RPMI7951 (cell line): ENCODE measurements at regions not wholly inside any gene's neighbourhood (a gene's known extent, or its start where the extent isn't known, plus 50 kb on each side); places are given as distances from the start of the nearest gene placed in this dataset.
"Not testable (repeated sequence)": the region's sequence is repeated elsewhere in the genome, so short reads cannot be mapped to it uniquely, and the experiment has no call there.

Experiments used
- DNase-seq: peaks from one replicate; pipeline ENCODE4 v3.0.0-alpha.2; 2012; ENCODE audit warnings: low read depth

- no peak for DNase-seq
Observed at GRCh38 chr16:80012586-80012985, 412.0 kb upstream of the MAF start.

DNA sequence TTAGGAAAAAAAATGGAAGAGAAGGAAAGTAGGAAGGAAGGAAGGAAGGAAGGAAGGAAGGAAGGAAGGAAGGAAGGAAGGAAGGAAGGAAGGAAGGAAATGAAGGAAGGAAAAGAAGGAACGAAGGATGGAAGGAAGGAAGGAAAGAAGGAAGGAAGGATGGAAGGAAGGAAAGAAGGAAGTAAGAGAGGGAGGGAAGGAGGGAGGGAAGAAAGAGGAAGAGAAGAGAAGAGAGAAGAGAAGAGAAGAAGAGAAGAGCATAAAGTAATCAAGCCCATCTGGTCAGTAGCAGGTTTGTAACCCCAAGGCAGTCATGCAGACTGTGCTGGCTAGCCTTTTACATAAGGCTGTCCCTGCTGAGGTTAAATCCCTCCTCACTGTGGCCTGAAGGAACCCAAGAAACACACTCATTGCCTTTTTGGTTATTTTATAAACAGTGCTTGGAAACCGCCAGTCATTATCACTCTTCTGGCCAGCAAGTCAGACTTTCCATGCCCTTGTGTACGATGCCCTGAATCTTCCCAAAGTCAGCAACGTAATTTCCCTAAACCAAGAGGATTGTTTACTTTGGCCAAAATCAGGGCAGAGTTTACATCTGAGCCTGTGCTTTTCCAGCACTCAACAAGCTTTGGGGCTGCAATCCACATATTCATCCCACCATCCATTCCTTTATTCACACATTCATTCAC is 409.6 kb upstream of the MAF start:
- peak; percentile 62 for DNase-seq

DNA sequence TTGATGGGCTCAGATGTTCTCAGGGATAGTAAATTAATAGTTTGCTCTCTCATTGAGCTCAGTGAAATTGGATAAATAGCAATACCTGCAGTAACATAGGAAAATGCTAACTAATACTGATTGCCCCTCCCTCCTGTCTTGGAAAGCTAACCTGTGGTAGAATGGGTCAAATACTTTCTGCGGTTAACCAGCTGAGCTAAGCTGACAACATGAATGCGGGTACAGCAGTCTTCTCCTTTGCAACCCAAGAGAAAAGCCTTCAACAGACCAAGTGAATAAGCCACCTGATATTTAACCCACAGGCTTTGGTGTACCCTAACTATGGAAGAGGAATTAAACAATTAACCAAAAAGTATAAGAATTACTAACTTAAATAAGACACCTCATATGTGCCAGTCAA is 408.3 kb upstream of the MAF start:
- DNase-seq, result no peak

DNA sequence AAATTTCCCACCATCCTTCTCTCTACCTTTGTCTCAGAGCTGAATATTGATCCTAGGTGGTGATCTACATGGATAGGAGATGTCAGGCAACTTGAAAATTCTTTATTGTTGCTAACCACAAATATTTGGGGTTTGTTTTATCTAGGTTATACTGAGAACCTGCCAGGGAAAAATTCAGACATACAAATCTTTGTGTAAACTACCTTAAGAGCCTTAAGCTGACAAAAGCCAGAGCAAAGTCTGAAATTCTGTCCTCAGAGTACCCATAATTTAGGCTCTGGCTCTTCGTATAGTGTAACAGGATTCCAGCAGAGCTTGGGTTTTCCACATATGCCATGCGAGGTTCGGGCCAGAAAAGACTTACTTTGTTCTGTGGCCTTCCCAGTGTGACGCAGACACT is 406.7 kb upstream of the MAF start:
- no peak for DNase-seq

DNA sequence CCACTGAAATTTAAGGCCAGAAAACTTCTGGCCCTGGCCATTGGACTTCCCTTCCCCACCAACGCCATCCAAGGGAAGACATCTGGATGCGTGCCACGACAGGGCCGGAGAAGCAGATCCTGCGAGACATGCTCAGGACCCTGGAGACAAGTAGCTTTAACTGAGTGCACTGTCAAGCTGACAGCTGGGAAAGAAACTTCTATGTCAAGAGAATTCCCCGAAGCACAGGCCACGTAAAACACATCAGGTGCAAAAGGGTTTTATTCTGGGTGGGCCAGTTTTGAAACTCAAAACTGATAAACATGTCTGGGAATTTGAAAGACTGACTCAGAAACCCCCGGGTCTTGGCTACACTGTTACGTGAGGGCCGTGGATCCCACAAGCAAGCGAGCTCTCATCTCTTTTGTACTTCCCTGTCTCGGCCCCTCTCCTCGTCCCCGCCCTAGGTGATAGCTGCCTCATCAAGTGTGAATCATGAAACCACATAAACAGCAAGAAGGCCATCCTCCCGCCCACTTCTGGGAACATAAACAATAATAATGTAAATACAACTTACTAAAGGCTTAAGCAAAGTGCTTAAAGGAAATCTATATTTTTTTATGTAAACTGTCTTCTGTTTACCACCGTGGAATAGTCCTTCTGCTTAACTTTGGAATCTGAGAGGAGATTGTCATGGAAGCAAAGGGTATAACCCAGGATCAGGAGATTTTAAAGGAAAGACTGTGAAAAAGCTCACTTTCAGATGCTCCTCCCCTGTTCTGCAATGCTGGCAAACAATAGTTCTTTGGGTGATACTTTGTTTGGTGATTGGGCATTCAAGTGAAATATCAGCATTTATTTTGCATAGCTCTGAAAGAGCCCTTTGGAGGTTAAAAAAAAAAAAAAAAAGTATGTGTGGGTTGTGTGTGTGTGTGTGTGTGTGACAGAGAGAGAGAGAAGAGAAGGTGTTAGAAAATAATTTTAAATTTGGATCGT is 406.0 kb upstream of the MAF start:
- peak; percentile 68 for DNase-seq

GRCh38 chr16:80004113-80004512 is 403.6 kb upstream of the MAF start:
- DNase-seq, result no peak

- no peak for DNase-seq
Observed at GRCh38 chr16:80002261-80002660, 401.7 kb upstream of the MAF start.

- no peak for DNase-seq
Observed at GRCh38 chr16:79998143-79998542, 397.6 kb upstream of the MAF start.

DNA sequence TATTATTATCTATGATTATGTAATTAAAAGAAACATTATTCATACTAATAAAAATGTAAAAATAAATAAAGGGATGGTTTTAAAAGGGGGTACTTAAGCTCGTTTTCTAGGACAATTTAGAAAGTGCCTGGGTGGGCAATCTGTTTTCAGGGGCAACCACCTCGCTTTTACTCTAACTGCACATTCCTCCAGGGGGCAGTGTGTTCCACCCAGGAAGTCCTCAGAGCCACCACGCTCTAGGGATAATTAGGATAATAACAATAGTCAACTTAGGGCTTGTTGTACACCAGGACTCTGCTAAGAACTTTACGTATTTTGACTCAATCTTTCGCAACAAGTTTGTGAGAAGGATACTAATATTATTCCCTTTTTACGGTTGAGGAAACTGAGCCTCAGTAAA is 396.7 kb upstream of the MAF start:
- peak; percentile 29 for DNase-seq

DNA sequence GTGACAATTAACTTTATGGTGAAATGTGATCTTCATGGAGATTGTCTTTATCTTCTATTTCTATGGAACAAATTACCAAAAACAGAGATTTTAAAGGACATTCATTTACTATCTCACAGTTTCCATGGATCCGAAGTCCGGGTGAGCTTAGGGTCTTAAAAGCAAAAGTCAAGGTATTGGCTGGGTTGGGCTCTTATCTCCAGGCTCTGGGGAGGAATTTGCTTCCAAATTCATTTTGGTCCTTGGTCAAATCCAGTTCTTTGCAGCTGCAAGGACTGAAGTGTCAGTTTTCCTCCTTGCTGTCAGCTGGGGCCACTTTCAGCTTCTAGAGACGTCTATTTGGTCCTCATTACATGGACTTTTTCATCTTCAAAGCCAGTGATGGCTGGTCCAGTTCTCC is 395.8 kb upstream of the MAF start:
- no peak for DNase-seq

GRCh38 chr16:79995315-79995714 is 394.8 kb upstream of the MAF start:
- no peak for DNase-seq

- no peak for DNase-seq
Observed at GRCh38 chr16:79994418-79994817, 393.9 kb upstream of the MAF start.

GRCh38 chr16:79993629-79994209 is 393.2 kb upstream of the MAF start:
- no peak for DNase-seq

GRCh38 chr16:79991969-79992368 is 391.4 kb upstream of the MAF start:
- DNase-seq, result no peak

- DNase-seq, result no peak
Observed at GRCh38 chr16:79988721-79989220, 388.2 kb upstream of the MAF start.

- DNase-seq, result no peak
Observed at GRCh38 chr16:79988089-79988488, 387.6 kb upstream of the MAF start.

DNA sequence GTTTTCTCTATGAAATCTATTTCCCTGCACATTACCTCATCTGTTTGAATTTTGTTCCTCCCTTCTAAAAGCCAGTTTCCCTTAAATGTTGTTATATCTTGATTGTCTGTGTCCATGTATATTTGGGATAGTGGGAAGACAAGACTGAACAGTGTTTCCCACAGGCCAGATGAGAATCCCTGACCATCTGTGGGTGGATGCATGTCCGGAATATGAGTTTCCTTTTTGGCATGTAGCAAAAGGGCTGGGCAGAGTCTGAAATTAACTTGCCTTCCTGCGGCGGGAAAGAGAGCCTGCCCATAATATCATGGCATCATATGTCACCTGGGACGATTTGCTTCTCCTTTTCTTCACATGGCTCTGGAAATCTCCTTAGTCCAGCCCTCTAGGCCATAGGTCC is 385.8 kb upstream of the MAF start:
- DNase-seq, result peak; percentile 14

GRCh38 chr16:79985606-79986005 is 385.1 kb upstream of the MAF start:
- DNase-seq, result no peak

DNA sequence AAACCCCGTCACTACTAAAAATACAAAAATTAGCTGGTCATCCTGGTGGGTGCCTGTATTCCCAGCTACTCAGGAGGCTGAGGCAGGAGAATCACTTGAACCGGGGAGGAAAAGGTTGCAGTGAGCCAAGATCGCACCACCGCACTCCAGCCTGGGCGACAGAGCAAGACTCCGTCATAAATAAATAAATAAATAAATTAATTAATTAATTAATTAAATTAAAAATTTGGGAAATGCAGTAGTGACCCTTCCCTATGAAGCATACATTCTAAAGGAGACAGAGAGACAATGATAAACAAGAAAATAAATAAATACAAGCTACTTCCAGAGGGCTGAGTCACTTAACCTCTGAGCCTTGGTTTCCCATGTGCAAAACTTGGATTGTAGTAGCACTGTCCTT is 383.6 kb upstream of the MAF start:
- DNase-seq, result not testable (repeated sequence)

GRCh38 chr16:79982862-79983261 is 382.3 kb upstream of the MAF start:
- no peak for DNase-seq

- DNase-seq, result no peak
Observed at GRCh38 chr16:79982361-79982760, 381.8 kb upstream of the MAF start.

DNA sequence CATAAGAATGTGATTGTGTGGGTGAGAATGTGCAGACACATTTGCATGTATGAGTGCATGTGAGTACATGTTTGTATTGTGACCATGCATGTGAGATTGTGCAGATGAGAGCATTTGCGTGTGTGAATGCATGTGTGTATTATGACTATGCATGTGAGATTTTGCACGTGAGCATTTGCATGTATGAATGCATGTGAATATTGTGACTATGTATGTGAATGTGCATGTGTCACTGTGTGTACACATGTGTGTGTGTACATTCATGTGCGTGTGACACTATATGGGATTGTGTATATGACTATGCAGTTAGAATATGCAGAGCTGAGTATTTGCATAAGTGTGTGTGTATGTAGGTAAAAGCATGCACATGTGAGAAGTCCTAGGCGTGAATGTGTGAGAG is 381.3 kb upstream of the MAF start:
- DNase-seq, result no peak
